Head of caudate nucleus (tissue), 42 donors: ENCODE measurements at regions not wholly inside any gene's neighbourhood (a gene's known extent, or its start where the extent isn't known, plus 50 kb on each side); places are given as distances from the start of the nearest gene placed in this dataset.
"Not testable (repeated sequence)": the region's sequence is repeated elsewhere in the genome, so short reads cannot be mapped to it uniquely, and the experiment has no call there.

Experiments used
- DNase-seq, 42 donors: peaks; one replicate each; pipeline versions ENCODE4 v3.0.0 to v3.0.0-alpha.2; 2020 to 2021; ENCODE audit warnings: mixed read lengths in 7 of 42
- intact Hi-C: fragments of 100-400 bp; cut with DNase I; formaldehyde crosslinking; loops from one replicate; pipeline ENCODE4 v1.15.0; 2022

DNA sequence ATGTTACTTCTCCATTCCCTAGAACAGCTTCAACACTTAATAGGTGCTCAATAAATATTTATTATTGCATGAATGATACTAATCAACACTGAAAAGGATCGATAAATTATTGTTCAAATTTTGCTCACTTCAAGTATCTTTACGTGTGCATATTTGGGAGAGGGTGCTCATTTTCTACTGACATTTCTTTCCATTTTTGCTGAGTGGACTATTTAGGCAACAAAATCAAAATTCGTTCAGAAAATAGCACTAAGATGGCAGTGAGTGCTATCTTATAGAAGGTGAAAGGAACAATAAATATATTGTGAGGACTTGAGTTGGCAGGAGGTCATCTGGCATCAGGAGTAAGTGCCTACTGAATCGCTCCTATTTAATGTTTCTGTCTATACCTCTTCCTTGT lies 501.9 kb upstream of the IRAK1BP1 start:
- intact Hi-C loops: no loop called here
- DNase-seq: no peak

DNA sequence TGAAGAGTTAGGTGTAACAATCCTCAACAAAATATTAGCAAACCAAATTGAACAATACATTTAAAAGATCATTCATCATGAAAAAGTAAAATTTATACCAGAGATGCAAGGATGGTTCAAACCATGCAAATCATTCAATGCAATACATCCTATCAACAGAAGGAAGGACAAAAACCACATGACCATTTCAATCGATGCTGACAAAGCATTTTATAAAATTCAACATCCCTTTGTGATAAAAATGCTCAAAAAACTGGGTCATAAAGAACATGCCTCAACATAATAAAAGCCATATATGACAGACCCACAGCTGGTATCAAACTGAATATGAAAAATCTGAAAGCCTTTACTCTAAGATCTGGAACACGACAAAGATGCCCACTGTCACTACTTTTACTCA lies 490.3 kb upstream of the IRAK1BP1 start:
- DNase-seq: no peak
- intact Hi-C loops: no loop called here

DNA sequence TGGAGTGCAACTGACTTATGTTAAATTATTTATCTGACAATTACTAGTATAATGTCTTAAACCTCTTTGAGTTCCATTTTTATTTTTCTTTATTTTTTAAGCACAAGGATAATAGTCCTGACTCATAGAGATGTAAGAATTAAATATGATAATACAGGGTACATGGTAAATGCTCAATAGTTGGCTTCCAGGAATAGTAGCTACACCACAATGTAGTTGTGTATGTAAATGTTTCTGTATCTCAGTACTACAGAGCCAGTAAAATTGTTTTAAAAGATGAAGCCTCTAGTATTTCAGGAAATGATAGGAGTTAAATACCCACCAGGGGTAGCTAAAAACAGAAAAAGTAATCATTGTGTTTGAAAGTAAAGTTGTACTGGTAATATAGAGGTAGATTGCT lies 487.4 kb upstream of the IRAK1BP1 start:
- DNase-seq: no peak

DNA sequence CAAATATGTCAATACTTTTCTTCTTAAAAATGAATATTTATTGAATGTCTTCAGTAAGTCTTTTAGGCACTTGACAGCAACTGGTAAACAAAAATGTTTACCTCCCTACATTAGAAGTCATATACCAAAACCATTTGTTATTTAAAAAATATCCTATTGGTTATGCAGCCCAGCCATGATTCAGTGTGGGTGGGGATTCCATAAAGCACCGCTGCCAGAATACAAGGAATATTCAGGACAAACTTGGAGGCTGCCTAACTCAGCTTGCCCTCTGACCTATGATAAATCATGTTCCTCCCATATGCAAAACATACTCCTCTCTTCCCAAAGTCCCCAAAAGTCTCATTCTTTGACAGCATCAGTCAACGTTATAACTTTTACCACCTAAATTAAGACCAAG lies 486.8 kb upstream of the IRAK1BP1 start:
- no peak for DNase-seq
- intact Hi-C loops: no loop called here

More for the DNA sequence above, 487.4 kb upstream of the IRAK1BP1 start:
- intact Hi-C loops: no loop called here

DNA sequence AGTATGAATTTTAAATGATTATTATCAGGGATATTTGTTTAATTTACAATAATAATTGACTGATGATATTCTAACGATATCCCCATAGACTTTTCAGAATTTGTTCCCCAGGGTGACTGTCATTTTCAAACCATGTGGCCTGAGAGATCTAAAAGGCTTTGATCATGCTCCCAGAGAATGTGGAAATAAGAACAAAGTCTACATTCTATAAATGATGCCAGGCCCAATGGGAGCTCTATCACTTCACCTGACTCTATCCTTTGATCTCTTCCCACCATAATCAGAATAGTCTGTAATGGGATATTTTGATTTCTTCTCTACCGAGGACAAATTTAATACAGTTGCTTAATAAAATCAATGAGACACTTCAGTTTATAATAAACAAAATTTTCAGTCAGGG lies 483.4 kb upstream of the IRAK1BP1 start:
- intact Hi-C loops: no loop called here

DNA sequence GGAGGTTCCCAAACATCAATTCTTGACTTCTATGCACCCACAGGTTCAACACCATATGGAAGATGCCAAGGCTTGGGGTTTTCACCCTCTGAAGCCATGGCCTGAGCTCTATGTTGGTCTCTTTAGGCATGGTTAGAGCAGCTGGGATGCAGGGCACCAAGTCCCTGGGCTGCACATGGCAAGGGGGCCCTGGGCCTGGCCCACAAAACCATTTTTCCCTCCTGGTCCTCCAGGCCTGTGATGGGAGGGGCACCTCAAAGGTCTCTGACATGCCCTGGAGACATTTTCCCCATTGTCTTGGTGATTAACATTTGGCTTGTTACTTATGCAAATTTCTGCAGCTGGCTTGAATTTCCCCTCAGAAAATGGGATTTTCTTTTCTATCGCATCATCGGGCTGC lies 480.5 kb upstream of the IRAK1BP1 start:
- intact Hi-C loops, DNase-seq: not testable (repeated sequence)

More for the DNA sequence above, 483.4 kb upstream of the IRAK1BP1 start:
- no peak for DNase-seq

DNA sequence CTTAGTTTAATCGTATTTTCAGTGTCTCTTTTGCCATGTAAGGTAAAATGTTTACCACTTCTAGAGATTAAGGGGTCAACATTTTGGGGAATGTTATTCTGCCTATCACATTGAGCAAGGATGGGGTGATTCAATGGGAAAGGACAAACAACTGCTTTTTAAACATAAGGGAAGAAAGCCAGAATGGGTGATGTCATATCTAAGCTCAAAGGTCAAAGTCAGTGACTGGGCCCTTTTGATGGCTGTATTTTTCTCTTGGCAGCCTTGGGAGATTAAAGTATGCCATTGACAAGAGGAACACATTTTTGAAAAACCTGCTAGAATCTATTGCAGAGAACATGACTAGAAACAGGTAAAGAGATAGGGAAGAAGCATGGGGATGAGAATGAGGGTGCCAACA lies 477.3 kb upstream of the IRAK1BP1 start:
- intact Hi-C loops: no loop called here
- no peak for DNase-seq

DNA sequence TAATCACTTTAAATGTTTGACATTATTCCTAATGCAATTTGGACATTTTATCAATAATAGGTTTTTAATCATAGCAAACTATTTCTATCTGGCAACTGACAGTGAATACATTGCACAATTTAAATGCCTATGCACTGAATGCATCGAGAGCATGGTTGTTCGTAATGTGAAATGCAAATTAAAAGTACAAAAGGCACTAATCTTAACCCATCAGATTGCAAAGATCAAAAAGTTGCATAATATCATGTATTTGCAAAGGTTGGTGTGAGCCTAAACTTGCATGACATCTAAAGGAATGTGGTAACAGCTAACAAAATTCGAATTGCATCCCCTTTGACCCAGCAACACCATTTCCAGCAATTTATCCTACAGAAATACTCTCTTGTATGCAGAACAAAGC lies 469.9 kb upstream of the IRAK1BP1 start:
- intact Hi-C loops: no loop called here
- DNase-seq: no peak

DNA sequence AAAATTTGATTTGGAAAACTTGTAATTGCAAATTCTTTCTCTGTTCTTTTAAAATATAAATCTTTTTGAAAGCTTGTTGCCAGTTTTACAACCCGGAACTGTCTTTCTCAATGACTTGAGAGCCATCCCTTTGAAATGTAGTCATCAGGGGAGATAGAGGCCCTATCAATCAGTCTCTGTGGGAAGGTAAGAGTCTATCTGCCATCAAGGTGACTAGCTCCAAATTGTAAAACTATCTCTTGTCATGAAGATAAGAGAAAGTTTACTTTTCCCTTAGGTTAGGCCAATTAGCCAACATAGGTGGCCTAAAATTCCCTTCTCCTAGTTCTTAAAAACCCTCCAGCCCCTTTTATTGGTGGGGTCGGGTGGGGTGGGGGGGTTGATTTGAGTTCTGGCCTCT lies 469.1 kb upstream of the IRAK1BP1 start:
- intact Hi-C loops: no loop called here
- DNase-seq: no peak

DNA sequence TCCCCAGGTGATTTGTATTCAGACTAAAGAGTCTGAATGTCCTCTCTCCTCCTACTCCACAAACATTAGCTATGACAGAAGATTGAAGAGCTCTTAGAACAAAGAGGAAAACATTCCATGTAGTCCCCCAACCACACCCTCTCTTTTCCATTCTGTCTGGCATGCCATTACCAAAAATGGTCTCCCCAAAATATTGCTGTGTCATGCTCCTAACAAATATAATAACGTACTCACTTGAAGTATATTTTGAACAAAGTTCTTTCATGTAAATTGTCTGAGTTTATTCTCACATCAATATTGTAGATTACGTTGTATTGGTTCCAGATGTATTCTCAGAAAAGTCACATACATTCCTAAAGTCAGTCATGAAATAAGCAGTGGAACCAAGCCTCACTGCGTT lies 467.3 kb upstream of the IRAK1BP1 start:
- no peak for DNase-seq
- intact Hi-C loops: no loop called here

DNA sequence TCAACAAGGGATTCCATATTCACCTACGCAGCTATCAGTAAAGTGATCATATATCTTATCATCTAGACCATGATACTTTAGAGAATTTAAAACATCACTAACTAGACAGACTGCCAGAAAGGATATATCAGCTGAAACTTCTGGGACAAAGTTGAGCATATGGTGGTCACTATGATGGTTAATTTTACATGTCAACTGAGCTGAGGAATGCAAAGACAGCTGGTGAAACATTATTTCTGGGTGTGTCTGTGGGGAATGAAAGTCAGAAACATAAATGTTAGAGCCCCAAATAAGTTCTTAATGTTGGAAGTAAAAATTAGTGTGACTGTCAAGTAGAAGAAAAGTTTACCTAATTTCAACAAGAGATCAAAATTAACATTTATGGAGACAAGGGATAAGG lies 440.0 kb upstream of the IRAK1BP1 start:
- no peak for DNase-seq
- intact Hi-C loops: no loop called here

DNA sequence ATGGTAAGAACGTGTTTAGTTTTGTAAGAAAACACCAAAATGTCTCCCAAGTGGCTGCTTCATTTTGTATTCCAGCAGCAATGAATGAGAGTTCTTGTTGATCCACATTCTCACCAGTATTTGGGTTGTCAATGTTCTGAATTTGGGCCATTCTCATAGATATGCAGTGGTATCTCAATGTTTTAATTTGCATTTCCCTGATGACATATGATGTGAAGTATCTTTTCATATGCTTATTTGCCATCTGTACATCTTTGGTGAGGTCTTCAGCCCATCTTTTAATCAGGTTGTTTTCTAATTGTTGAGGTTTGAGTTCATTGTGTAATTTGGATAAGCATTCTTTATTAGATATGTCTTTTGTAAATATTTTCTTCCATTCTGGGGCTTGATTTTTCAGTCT lies 436.8 kb upstream of the IRAK1BP1 start:
- intact Hi-C loops: no loop called here

DNA sequence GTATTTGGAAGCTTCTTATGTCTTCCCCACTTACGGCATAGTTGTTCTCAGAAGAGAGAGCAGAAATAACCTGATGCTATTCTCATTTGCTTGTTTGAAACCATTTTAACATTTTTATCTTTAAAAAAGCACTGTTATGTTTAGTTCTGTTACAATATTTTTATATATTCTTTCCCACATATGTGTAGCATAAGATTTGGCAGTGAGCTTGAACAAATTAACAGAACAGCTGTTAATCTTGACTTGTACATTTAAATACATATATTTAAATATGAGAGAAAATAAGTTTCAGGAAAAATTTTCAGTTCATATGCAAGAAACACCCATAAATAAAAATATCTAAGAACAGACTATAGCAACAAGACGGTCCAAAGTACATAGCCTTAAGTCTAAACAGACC lies 431.7 kb upstream of the IRAK1BP1 start:
- DNase-seq: no peak
- intact Hi-C loops: no loop called here

More for the DNA sequence above, 436.8 kb upstream of the IRAK1BP1 start:
- no peak for DNase-seq

DNA sequence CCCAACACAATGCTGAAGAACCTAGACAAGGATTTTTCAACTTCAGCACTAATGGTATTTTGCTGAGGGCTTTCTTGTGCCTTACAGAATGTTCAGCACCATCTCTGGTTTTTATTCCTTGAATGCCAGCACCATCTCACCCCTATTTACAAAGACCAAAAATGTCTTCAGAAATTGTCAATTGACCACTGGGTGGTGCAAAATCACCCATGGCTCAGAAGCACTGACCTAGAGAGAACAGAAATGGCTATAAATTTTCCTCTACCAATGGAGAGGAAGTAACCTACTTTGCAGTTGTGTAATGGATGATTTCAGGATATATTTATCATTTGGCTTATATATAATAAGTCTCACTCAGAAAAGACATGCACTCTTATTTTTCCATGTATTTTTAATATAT lies 431.0 kb upstream of the IRAK1BP1 start:
- DNase-seq: no peak

DNA sequence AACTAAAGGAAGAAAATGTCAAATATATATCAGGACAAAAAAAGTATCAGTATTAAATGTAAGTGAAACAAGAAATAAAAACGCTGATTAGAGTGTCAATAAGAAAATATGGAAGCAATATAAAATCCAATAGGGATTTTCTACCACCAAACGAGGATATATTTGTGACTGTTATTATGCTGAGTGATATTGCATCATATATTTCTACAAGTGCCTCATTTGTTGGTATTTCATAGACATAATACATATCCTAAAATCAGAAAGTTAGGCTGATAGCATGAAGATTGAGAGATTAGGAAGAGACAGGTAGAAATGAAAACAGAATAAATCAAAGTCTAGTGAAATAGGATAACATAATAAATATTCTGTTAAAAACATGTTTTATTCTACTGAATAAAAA lies 429.2 kb upstream of the IRAK1BP1 start:
- DNase-seq: no peak

More for the DNA sequence above, 431.0 kb upstream of the IRAK1BP1 start:
- intact Hi-C loops: no loop called here

DNA sequence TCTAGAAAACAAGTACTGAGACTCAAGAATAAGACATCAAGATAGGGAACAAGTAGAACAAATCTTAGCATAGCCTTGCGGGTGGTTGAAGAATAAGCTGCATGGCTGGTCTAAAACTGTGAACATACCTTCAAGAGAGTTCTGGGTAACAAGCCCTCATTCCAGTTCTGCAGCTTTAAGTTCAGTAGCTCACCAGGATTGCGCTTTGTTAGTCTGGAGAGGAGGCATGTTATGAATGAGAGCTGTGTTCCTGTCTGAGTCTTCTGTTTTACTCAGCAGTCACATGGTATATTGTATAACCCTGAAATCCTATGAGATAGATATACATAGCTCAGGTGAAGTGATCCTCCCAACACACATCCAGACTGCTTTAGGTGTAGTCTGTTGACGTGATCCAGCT lies 406.6 kb upstream of the IRAK1BP1 start:
- no peak for DNase-seq
- intact Hi-C loops: no loop called here

More for the DNA sequence above, 429.2 kb upstream of the IRAK1BP1 start:
- intact Hi-C loops: no loop called here

DNA sequence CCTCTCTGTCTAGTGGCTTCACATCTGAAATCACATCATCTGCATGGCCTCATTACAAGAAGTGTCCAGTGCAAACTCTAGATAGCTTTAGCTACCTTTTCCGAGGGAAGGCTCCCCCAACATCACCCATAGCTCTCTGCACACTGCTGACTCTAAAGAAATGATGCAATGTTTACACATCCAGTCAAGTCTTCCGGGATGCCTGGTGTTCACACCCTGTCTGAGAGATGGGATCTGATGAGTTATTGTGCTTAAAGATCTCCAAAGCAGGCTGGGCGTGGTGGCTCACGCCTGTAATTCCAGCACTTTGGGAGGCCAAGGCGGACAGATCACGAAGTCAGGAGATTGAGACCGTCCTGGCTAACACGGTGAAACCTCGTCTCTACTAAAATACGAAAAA lies 404.6 kb upstream of the IRAK1BP1 start:
- intact Hi-C loops: no loop called here
- DNase-seq: no peak

DNA sequence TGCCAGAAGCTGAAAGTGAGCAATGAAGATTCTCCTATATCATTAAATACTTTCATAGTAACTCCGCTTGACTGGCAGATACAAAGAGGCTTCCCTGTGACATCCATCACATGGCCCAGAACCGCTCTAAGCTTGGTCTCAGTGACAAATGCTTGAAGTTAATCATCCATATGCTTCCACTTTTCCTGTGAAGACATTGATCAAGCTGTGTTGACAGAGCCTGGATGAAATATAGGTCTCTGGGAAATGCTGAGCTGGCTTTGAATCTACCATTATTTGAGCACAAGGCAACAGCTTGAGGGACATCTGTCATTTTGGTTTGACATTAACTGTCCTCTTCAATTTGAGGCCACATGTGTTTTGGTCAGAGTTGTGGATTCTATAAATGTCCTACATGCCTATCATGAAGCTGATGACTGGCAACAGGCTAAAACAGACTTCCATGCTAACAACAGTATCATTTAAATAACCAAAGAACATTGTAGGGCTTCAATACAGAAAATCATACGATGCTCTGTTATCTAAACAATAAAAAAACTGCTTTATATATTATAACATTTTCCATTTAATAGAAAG lies 402.2 kb upstream of the IRAK1BP1 start:
- no peak for DNase-seq
- intact Hi-C loops: no loop called here

DNA sequence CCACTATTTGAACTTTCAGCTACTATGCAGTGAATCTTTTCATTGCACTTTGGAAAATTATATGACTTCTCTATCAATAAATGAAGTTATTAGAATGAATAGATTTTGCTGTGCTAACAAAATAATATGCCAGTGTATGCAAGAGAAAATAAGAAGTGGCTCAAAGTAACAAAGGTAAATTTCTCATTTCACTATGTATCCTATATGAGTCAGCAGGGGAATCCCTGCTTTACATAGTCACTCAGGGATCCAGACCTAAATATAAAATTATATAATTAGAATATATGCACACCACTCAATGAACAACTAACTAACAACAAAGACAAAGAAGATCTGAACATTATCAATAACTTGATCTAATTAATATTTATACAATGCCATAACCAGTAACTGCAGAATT lies 390.8 kb upstream of the IRAK1BP1 start:
- no peak for DNase-seq
- intact Hi-C loops: no loop called here

DNA sequence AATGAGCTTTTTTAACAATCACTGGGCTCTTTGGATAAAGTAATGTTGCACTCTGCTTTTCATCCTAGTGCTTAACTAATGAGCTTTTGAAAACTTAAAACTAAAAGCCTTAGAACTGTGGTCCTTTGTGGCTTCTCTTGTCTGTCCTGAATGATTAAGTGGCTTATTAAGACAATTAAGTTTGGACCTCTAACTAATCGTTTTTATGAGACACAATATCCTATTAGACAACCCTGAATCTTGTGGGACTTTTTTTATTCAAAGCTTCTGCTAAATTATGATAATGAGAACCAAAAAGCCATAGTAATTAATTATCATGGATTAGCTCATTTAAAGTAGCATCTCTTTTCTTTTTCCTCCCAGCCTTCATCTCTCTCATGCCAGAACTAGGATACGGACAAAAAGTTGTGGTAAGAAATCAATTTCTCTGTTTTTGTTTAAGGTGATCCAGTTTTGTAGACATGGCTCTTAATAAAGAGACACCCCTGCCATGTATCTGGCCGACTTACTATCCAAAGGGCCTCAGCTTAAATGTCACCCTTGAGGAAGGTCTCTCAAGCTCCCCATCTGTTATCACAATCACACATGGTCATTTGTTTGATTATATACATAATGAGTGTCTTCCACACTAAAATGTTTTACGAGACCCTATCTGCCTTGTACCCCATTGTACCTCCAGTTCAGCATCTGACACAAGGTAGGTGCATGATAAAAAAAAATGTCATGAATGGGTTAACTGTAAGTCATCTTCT lies 384.4 kb upstream of the IRAK1BP1 start:
- intact Hi-C loops: no loop called here

DNA sequence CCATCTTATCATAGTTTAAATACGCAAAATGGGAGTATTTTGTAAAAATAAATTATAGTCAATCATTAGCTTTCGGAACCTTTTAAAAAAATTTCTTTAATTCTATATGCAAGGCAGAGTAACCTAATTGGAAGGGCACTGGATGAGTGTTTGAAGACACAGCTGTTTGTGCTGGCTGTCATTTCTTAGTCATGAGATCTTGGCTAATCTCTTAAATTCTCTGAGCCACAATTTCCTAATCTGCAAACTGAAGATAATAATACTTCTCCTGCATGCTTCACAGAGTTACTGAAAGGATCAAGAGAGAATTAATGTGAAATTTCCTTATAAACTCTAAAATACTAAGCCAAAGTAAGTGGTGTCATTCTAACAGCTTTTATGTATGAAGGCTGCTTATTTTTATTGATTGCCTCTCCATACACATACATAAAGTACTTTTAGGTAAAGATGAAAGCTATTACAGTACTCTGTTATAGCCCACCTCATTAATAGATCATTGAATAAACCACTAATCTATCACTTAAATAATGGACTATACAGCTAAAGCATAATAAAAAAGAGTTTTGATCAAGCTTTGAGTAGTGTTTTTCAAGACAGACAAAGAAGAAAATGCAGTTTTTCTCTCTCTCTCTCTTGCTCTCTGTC lies 383.7 kb upstream of the IRAK1BP1 start:
- intact Hi-C loops: no loop called here
- no peak for DNase-seq

More for the DNA sequence above, 384.4 kb upstream of the IRAK1BP1 start:
- no peak for DNase-seq
